ENCODE measurements at regions not wholly inside any gene's neighbourhood (a gene's known extent, or its start where the extent isn't known, plus 50 kb on each side); places are given as distances from the start of the nearest gene placed in this dataset.

DNA sequence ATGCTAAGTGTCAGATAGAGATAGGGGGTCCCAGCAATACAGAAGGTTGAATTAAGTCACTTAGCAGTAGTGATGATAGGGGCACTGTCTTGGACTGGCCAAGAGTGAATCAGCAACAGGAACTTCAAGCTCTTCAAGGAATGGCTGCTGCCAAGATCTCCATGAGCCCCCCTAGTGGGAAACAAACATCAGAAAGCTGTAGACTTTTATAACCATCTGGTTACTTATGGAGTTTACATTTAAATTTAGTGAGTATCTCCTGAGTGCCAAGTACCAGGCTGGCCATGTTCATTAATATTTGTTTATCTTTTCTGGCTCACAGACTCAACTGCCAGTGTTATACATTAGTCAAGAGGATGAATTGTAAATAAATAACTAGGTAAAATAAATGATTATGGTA is 327.3 kb downstream of the TTLL7 start:
- no peak overlapping the region for H3K4me3 ChIP-seq (ENCODE audit: low read depth, low read length)
- TF ChIP-seq, protein P1, sequence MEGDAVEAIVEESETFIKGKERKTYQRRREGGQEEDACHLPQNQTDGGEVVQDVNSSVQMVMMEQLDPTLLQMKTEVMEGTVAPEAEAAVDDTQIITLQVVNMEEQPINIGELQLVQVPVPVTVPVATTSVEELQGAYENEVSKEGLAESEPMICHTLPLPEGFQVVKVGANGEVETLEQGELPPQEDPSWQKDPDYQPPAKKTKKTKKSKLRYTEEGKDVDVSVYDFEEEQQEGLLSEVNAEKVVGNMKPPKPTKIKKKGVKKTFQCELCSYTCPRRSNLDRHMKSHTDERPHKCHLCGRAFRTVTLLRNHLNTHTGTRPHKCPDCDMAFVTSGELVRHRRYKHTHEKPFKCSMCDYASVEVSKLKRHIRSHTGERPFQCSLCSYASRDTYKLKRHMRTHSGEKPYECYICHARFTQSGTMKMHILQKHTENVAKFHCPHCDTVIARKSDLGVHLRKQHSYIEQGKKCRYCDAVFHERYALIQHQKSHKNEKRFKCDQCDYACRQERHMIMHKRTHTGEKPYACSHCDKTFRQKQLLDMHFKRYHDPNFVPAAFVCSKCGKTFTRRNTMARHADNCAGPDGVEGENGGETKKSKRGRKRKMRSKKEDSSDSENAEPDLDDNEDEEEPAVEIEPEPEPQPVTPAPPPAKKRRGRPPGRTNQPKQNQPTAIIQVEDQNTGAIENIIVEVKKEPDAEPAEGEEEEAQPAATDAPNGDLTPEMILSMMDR (IDR thresholded peaks at IDR 0.05; ENCODE audit: low read depth, low read length, missing control alignments) = no peak
- no peak for DNase-seq (ENCODE audit: low read depth)

DNA sequence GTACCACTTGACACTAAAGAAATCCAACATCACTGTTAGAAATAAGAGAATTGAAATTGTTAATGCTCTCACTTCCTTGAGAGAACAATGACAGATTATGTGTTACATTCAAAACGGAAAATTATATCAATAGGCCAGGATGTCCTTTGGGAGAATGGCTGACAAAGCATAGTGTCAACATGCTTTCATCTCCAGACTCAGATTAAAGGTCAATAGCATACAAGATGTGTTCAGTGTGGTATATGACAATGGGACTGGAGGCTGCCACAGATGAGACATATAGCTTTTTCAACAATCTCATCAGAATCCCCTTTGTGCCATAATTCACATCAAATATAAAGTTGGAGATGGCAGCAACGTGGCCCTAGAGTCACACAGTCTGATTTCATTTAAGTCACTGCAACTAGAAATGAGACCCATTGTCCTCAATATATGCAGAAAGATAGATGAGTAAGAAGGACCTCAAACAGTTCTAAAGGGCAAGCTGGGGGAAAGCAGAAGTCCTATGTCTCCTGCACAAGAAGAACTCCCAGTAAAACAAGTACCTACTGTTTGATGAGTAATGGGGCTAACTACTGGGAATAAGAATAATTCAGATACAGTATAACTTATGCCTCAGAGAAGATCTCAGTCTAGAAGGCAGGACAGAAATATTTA is 327.9 kb downstream of the TTLL7 start:
- H3K4me3 ChIP-seq (ENCODE audit: low read depth, low read length) = no peak overlapping the region
- TF ChIP-seq, protein P1 (IDR thresholded peaks at IDR 0.05; ENCODE audit: low read depth, low read length, missing control alignments) = no peak
- DNase-seq (ENCODE audit: low read depth) = no peak

DNA sequence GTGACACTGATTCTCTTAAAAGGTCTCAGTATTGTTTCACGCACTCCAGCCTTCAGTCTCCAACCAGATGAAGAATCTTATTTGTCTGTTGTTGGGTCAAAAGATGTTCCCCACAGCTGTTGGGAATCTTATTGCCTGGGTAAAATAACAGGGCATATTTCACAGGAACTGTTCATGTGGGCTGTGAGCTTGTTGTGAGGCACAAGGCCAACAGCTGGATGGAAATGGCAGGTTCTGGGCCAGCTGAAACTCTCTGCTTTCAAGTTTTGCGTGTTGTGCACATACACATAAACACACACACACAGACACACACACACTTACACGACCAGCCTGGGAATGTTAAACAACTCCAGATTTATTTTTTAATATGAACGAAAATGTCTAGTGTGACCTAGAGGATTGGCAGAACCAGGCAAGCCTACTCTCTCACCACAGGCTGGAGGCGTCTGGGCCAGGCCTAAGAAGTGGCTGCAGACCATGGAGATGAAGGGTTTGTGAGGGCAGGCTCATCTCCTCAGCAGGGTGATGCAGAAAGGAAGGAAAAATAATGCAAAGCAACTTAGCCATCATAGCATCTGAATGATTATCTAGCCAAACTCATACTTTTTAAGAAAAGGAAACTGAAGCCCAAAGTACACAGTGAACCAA is 357.0 kb downstream of the TTLL7 start:
- no peak for DNase-seq (ENCODE audit: low read depth)
- no peak overlapping the region for H3K4me3 ChIP-seq (ENCODE audit: low read depth, low read length)
- TF ChIP-seq, protein P1 (IDR thresholded peaks at IDR 0.05; ENCODE audit: low read depth, low read length, missing control alignments) = no peak

DNA sequence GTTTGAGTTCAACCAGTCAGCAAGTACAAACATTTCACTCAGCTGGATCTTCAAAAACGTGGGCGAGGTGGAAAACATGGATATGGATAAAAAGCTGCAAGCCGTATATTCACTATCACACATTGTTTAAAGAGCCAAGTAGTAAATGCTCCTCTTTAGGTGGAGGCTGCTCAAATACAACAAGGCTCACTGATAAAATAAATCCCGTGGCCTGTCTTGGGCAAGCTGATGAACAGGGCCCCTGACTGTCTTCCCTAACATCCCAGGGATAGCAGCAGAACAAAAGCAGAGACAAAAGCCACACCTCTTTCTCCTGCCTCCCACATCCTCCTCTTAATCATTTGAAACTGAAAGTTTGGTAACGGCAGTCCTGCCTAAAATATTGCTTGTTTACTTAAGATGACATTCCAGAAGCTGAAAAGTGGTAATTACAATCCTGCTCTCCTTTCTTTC is 357.7 kb downstream of the TTLL7 start:
- TF ChIP-seq, protein P1 (IDR thresholded peaks at IDR 0.05; ENCODE audit: low read depth, low read length, missing control alignments) = no peak
- DNase-seq (ENCODE audit: low read depth) = no peak
- H3K4me3 ChIP-seq (ENCODE audit: low read depth, low read length) = no peak overlapping the region

DNA sequence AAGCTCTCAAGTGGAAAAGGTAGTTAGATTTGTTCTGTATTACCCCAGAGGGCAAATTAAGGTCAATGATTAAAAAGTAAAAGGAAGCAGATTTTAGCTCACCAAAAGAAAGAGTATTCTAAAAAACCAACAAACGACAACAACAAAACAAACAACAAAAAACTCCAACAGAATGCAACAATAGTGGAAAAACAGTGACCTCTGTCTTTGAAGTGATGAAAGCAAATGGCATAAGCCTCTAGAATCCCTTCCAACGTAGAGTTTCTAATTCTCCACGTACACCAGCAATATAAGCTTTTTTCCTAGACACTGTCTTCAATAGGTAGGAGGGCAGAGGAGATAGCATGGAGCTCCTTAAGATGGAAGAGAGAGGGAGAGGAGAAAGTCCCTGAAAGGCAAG is 359.1 kb downstream of the TTLL7 start:
- no peak for DNase-seq (ENCODE audit: low read depth)
- TF ChIP-seq, protein P1 (IDR thresholded peaks at IDR 0.05; ENCODE audit: low read depth, low read length, missing control alignments) = no peak
- no peak overlapping the region for H3K4me3 ChIP-seq (ENCODE audit: low read depth, low read length)

DNA sequence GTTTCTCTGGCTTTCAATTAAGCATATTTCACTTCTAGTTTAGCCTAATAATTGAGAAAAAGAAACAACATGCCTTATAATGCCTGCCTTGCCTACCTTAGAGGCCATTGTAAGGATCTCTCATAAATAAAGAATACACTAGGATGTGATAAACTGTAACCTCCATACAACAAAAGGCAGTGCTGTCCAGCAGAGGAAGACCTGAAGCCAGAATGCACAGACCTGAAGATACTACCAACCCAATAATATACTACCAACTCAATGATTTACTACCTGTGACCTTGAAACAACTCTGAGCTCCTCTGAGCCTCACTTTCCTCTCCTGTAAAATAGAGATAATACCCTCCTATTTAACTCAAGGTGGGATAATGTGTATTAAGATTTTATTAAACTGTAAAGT is 361.3 kb downstream of the TTLL7 start:
- H3K4me3 ChIP-seq (ENCODE audit: low read depth, low read length) = no peak overlapping the region
- TF ChIP-seq, protein P1 (IDR thresholded peaks at IDR 0.05; ENCODE audit: low read depth, low read length, missing control alignments) = no peak
- DNase-seq (ENCODE audit: low read depth) = no peak

DNA sequence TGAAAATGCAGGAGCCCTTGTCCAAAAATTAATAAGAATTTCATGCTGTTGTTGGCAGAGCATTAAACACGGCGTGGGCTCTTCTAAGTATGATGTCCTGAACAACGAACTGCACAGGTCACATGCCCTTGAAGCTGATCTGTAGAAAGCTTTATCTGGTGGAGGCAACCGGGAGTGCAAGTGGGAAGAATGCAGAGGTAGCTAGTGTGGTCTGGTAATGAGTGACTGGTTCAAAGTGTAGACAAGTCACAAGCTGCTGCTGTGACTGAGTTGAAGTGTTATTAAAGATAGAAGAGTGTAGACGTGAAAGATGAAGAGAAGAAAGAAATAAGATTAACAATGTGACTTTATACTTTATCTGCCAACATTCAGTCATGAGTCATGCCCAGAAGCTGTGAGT is 361.9 kb downstream of the TTLL7 start:
- no peak for DNase-seq (ENCODE audit: low read depth)
- TF ChIP-seq, protein P1 (IDR thresholded peaks at IDR 0.05; ENCODE audit: low read depth, low read length, missing control alignments) = no peak

More for the DNA sequence above, 361.9 kb downstream of the TTLL7 start:
- H3K4me3 ChIP-seq (ENCODE audit: low read depth, low read length) = no peak overlapping the region

Measured in GM12864 (cell line).